ENCODE measurements at regions not wholly inside any gene's neighbourhood (a gene's known extent, or its start where the extent isn't known, plus 50 kb on each side); places are given as distances from the start of the nearest gene placed in this dataset.

DNA sequence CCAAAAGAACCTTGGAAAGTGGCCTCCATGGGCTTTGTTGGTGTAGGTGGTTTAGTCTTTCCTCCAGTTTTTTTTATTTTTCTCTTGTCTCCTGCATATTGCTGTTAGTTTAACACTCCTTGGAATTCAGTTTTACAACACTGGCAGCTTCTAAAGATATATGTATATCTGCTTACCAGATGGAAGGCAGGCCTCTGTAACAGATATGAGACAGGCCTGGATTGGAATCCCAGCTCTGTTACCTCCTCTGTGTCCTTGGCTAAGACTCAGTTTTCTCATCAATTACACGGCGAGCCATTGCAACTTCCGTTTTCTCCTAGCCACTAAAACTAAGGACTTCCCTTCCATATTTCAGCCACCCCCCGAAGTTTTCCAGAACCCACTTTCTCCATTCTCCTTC lies 133.4 kb upstream of the SMAD1 start:
- FAIRE-seq (no peak), DNase-seq (ENCODE audit: insufficient read length, low spot score) (no peak)
- TF ChIP-seq, protein P1, sequence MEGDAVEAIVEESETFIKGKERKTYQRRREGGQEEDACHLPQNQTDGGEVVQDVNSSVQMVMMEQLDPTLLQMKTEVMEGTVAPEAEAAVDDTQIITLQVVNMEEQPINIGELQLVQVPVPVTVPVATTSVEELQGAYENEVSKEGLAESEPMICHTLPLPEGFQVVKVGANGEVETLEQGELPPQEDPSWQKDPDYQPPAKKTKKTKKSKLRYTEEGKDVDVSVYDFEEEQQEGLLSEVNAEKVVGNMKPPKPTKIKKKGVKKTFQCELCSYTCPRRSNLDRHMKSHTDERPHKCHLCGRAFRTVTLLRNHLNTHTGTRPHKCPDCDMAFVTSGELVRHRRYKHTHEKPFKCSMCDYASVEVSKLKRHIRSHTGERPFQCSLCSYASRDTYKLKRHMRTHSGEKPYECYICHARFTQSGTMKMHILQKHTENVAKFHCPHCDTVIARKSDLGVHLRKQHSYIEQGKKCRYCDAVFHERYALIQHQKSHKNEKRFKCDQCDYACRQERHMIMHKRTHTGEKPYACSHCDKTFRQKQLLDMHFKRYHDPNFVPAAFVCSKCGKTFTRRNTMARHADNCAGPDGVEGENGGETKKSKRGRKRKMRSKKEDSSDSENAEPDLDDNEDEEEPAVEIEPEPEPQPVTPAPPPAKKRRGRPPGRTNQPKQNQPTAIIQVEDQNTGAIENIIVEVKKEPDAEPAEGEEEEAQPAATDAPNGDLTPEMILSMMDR (IDR thresholded peaks at IDR 0.05; ENCODE audit: insufficient read depth, missing control alignments): no peak

DNA sequence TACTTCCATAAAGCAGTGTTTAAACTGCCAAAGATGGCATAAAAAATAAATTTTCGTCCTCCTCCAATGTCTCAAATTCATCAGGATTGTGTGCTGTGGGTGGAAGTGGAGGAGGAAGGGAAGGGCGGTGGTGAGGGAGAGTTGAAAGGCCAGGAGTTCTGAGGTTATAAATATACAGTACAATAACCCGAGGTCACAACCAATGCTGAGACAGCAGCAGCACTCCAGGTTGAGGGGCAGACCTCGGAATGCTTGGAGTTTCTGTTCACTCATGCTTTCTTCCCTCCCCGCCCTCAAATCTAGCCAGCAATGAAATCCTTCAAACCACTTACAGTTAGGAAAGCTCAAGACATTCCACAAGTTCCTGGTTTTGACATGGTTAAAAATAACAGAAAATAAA lies 134.0 kb upstream of the SMAD1 start:
- DNase-seq (ENCODE audit: insufficient read length, low spot score) (no peak), FAIRE-seq (no peak)
- TF ChIP-seq, protein P1 (IDR thresholded peaks at IDR 0.05; ENCODE audit: insufficient read depth, missing control alignments): no peak

DNA sequence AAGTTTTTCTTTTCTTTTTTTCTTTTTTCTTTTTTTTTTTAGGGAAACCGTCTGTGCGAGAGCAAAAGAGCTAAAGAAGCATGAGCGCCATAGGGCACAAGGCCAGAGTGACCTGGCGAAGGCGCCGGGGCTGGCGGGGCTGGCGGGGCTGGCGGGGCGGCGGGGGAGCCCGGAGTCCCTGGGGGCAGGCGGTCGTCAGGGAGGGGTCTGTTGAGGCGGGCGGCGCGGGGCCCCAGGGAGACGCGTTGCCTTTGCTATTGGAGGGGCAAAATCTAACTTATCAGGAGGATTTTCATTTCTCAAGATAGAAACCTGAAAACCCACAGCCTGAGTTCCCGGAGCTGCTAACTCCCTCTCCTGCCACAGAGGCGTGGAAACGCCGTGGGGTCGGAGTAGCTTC lies 135.6 kb upstream of the SMAD1 start:
- FAIRE-seq (no peak), DNase-seq (ENCODE audit: insufficient read length, low spot score) (no peak)
- TF ChIP-seq, protein P1 (IDR thresholded peaks at IDR 0.05; ENCODE audit: insufficient read depth, missing control alignments): no peak

DNA sequence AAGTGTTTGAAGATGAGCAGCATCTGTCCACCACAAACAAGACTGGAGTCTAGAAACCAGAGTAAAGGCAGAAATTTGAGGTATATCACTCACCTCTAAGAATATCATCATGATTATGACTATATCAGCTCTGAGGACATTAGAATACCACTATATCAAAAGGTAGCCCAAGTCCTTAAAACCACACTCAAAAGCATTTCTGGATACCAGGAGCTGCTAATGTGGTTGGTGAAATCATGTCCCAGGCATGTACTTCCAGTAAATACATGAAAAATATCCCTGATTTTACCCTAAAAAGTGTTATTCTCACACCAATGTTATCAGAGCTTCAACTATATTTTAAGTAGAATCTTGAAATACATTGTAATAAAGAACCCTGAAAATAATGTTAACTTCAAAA lies 136.3 kb upstream of the SMAD1 start:
- FAIRE-seq: no peak
- TF ChIP-seq, protein P1 (IDR thresholded peaks at IDR 0.05; ENCODE audit: insufficient read depth, missing control alignments): no peak
- no peak for DNase-seq (ENCODE audit: insufficient read length, low spot score)

DNA sequence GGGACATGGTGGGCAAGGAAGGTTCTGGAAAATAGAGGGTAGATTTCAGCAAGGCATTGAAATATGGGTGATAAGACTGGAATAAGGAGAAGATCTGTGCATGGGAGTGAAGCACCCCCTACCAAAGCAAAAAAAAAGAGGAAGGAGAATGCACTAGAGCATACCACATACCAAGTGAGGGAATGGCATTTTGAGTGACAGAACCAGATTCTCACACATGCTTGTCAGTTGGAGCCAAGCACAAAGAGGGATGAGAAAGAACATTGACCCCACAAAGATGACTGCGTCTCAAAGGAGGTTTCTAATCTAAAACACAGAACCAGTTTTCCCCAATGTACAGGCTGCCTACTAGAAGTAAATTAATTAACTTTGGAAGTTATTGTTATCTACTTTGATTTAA lies 140.3 kb upstream of the SMAD1 start:
- TF ChIP-seq, protein P1 (IDR thresholded peaks at IDR 0.05; ENCODE audit: insufficient read depth, missing control alignments): no peak
- DNase-seq (ENCODE audit: insufficient read length, low spot score) (no peak), FAIRE-seq (no peak)

DNA sequence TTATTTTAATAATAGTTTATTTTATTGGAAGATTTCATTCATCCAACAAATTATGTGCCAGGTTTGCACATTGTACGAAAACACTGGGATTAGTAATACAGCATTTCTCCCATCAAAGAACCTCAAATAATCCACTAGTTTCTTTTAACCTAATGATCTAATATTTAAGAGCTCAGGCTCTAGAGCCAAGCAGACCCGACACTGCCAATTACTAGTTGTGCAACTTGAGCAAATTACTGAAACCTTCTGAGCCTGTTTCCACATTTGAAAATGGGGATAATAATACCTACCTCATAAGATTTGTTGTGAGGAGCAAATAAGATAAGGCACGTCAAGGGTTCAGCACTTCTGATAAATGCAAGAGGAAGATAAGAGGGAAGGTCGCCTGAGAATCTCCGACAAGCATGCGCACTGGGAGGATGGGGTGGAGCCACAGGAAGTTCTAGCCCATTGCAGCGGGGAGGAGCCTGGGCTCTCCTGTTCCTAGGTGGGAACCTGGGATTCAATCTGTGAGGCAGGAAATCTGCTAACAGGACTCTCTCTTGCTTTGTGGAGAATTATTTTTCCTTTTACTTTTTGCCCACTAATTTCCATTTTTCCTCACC lies 141.5 kb upstream of the SMAD1 start:
- DNase-seq (ENCODE audit: insufficient read length, low spot score): no peak
- TF ChIP-seq, protein P1 (IDR thresholded peaks at IDR 0.05; ENCODE audit: insufficient read depth, missing control alignments): no peak
- no peak for FAIRE-seq

DNA sequence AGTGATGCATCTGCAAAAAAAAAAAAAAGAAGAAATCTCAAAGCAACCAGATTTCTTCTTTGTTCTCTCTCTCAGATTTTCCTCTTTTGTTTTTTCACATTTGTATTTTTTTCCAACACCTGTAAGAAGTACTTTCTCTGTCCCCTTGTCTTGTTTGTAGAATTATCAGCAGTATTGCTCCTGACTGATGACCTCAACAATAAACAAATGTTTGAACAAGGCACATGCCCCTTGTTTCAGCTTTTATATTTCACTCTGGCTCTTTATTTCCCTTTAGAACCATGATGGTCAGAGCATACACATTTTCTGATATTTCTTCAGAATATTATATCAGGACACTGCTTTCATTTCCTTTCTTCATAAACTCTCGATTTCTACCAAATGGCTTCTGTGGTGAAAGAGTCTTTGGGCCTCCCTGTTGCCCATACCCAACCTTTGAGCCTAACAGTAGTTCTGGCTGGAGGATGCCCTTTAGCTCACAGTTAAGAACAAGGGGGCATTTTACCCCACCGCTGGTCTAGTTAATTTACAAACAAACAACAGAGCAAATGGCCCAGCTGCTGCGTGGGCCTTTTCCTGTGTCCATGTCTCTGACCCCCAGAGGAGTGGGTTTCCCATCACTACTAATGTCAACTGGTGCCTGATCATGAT lies 142.5 kb upstream of the SMAD1 start:
- TF ChIP-seq, protein P1 (IDR thresholded peaks at IDR 0.05; ENCODE audit: insufficient read depth, missing control alignments): no peak
- FAIRE-seq (no peak), DNase-seq (ENCODE audit: insufficient read length, low spot score) (no peak)

Data from D721Med (cell line).